Caco-2 (cell line): ENCODE measurements at regions not wholly inside any gene's neighbourhood (a gene's known extent, or its start where the extent isn't known, plus 50 kb on each side); places are given as distances from the start of the nearest gene placed in this dataset.

Source experiments
- BruUV-seq: library from RNA; stranded (reverse); fragments of 400-500 nt; replicated peaks from 2 replicates; lab custom pipeline; 2021; lab: Mats Ljungman, UMichigan
- CTCF ChIA-PET: fragments of 300-600 bp; sonication (Branson Sonifier 250); formaldehyde crosslinking; loops from one replicate; lab custom pipeline; 2022; ENCODE audit warnings: antibody characterized with exemption; lab: Charles Lee
- POLR2A ChIA-PET: fragments of 300-600 bp; sonication (Branson Sonifier 250); formaldehyde crosslinking; loops from one replicate; lab custom pipeline; 2022; ENCODE audit warnings: antibody characterized with exemption; lab: Charles Lee
- DNase-seq, 2 experiments: peaks; one replicate each; pipeline versions ENCODE4 v3.0.0 to v3.0.0-alpha.2; 2020 to 2022
- H3K27me3 ChIP-seq: replicated peaks from 2 replicates; pipeline ENCODE4 v1.6.0; 2011; ENCODE audit warnings: low read length; ENCODE audit not compliant: control insufficient read depth, insufficient read depth
- H3K36me3 ChIP-seq: 2 replicates; pipeline ENCODE4 v1.5.1; 2011; ENCODE audit warnings: low read length; ENCODE audit not compliant: control insufficient read depth, insufficient read depth
- H3K4me1 ChIP-seq: fragments of 250-450 bp; sonication (Bioruptor Pico); 2 replicates; pipeline ENCODE4 v1.5.1; 2020; ENCODE audit warnings: mild to moderate bottlenecking
- H3K4me3 ChIP-seq: 2 replicates; pipeline ENCODE4 v1.5.1; 2011; ENCODE audit warnings: low read depth, mild to moderate bottlenecking, control low read depth, low read length
- H3K9me3 ChIP-seq: fragments of 250-450 bp; sonication (Bioruptor Pico); 2 replicates; pipeline ENCODE4 v1.5.1; 2020; ENCODE audit warnings: mild to moderate bottlenecking, moderate library complexity
- H3K27ac Mint-ChIP-seq: one replicate; pipeline ENCODE4 v1.8.0; 2022; ENCODE audit warnings: mixed read lengths; ENCODE audit not compliant: unreplicated experiment
- H3K27me3 Mint-ChIP-seq: one replicate; pipeline ENCODE4 v1.8.0; 2022; ENCODE audit warnings: mixed read lengths; ENCODE audit not compliant: insufficient read depth, unreplicated experiment
- H3K36me3 Mint-ChIP-seq: one replicate; pipeline ENCODE4 v1.8.0; 2022; ENCODE audit warnings: mild to moderate bottlenecking, mixed read lengths; ENCODE audit not compliant: insufficient read depth, unreplicated experiment
- H3K4me1 Mint-ChIP-seq: one replicate; pipeline ENCODE4 v1.8.0; 2022; ENCODE audit warnings: low read depth, mixed read lengths; ENCODE audit not compliant: unreplicated experiment
- H3K4me3 Mint-ChIP-seq: one replicate; pipeline ENCODE4 v1.8.0; 2022; ENCODE audit warnings: mild to moderate bottlenecking, moderate library complexity, mixed read lengths; ENCODE audit not compliant: unreplicated experiment
- H3K9me3 Mint-ChIP-seq: one replicate; pipeline ENCODE4 v1.8.0; 2022; ENCODE audit warnings: mixed read lengths; ENCODE audit not compliant: unreplicated experiment
- intact Hi-C: fragments of 100-400 bp; cut with micrococcal nuclease; formaldehyde crosslinking; loops from one replicate; pipeline ENCODE4 v1.10.0; 2022; ENCODE audit not compliant: unreplicated experiment
- TF ChIP-seq, protein P1 (sequence below), 2 experiments: fragments of 200-600 bp in 1 of 2; IDR thresholded peaks; 1 replicate in 1 of 2; 2 replicates in 1 of 2; pipeline versions ENCODE4 v1.5.1 to v1.8.0; 2011 to 2022; ENCODE audit warnings: antibody characterized with exemption in 1 of 2, control low read depth in 1 of 2, inconsistent platforms in 1 of 2, low read depth in 1 of 2, low read length in 1 of 2, mild to moderate bottlenecking in 1 of 2, moderate library complexity in 1 of 2; ENCODE audit not compliant: insufficient read depth in 1 of 2, severe bottlenecking in 1 of 2, unreplicated experiment in 1 of 2

DNA sequence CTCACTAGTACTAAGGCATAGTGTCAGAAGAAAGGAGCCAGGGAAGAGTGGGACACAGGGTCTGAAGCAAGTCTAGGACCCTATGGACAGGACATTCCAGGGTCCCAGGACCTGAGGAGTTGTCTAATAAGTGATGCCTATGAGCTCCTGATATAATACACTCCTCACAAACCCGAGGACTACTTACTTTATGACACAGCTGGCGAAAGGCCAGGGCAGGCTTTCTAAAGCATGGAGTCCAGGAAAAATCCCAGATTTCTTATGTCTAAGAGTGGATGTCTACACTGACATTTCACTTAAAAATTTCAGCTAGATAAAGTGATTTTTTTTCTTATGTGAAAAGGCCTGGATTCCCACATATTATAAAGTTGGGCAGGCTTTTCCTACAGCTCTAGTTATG, 502.2 kb upstream of the SETBP1 start:
- Mint-ChIP-seq H3K27me3 (no peaks in the 10 kb centered on the region), H3K9me3 (no peaks in the 10 kb centered on the region)

DNA sequence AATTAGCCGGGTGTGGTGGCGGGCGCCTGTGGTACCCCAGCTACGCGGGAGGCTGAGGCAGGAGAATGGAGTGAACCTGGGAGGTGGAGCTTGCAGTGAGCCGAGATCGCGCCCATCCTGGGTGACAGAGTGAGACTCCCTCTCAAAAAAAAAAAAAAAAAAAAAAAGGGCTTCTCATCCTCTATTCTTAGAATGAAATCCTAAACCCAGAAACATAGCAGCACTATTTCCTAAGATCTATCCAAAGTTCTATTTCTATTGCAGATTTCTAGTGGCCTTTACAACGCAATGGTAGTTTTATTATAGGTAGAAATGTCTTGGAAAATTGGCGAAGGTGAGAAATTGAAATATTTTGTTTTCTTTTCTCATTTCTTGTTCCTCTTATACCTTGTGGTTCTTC, 501.0 kb upstream of the SETBP1 start:
- H3K36me3 Mint-ChIP-seq = no peaks in the 10 kb centered on the region
- Histone ChIP-seq H3K36me3 (no peaks in the 10 kb centered on the region), H3K4me3 (no peak overlapping the region), H3K9me3 (no peaks in the 10 kb centered on the region), H3K27me3 (no peaks in the 10 kb centered on the region), H3K4me1 (no peaks in the 10 kb centered on the region)
- intact Hi-C loops = no loop called here
- ChIA-PET CTCF (no interaction called here), POLR2A (no interaction called here)
- no peaks in the 10 kb centered on the region for H3K4me1 Mint-ChIP-seq
- no peak for DNase-seq
- no TSS peak for BruUV-seq
- H3K4me3 Mint-ChIP-seq = no peak overlapping the region
- TF ChIP-seq, protein P1, sequence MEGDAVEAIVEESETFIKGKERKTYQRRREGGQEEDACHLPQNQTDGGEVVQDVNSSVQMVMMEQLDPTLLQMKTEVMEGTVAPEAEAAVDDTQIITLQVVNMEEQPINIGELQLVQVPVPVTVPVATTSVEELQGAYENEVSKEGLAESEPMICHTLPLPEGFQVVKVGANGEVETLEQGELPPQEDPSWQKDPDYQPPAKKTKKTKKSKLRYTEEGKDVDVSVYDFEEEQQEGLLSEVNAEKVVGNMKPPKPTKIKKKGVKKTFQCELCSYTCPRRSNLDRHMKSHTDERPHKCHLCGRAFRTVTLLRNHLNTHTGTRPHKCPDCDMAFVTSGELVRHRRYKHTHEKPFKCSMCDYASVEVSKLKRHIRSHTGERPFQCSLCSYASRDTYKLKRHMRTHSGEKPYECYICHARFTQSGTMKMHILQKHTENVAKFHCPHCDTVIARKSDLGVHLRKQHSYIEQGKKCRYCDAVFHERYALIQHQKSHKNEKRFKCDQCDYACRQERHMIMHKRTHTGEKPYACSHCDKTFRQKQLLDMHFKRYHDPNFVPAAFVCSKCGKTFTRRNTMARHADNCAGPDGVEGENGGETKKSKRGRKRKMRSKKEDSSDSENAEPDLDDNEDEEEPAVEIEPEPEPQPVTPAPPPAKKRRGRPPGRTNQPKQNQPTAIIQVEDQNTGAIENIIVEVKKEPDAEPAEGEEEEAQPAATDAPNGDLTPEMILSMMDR (IDR thresholded peaks at IDR 0.05; ENCODE audit: insufficient read depth in 1 of 2, low read depth in 1 of 2, low read length in 1 of 2, severe bottlenecking in 1 of 2, unreplicated experiment in 1 of 2) = no peak
- H3K27me3 Mint-ChIP-seq = no peaks in the 10 kb centered on the region
- H3K9me3 Mint-ChIP-seq = no peaks in the 10 kb centered on the region
- no peak overlapping the region for H3K27ac Mint-ChIP-seq

More for the DNA sequence above, 502.2 kb upstream of the SETBP1 start:
- Mint-ChIP-seq H3K4me3 (no peak overlapping the region), H3K27ac (no peak overlapping the region), H3K4me1 (no peaks in the 10 kb centered on the region), H3K36me3 (no peaks in the 10 kb centered on the region)
- intact Hi-C loops = no loop called here
- POLR2A ChIA-PET = no interaction called here
- TF ChIP-seq, protein P1 (IDR thresholded peaks at IDR 0.05; ENCODE audit: insufficient read depth in 1 of 2, low read depth in 1 of 2, low read length in 1 of 2, severe bottlenecking in 1 of 2, unreplicated experiment in 1 of 2) = no peak
- Histone ChIP-seq H3K9me3 (no peaks in the 10 kb centered on the region), H3K4me1 (no peaks in the 10 kb centered on the region), H3K27me3 (no peaks in the 10 kb centered on the region), H3K4me3 (no peak overlapping the region), H3K36me3 (no peaks in the 10 kb centered on the region)
- no peak for DNase-seq
- no TSS peak for BruUV-seq
- CTCF ChIA-PET = no interaction called here

DNA sequence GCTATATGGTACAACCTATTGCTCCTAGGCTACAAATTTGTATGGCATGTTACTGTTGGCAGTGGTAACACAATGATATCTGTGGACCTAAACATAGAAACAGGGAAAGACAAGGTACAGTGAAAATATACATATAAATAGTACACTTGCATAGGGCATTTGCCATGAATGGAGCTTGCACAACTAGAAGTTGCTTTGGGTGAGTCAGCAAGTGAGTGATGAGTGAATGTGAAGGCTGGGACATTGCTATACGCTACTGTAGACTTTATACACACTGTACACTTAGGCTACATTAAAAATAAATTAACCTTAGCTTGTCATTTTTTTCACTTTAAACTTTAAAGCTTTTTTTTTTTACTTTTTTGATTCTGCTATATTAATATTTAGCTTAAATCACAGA, 500.0 kb upstream of the SETBP1 start:
- H3K36me3 ChIP-seq = no peaks in the 10 kb centered on the region
- Mint-ChIP-seq H3K4me1 (no peaks in the 10 kb centered on the region), H3K27me3 (no peaks in the 10 kb centered on the region), H3K4me3 (no peak overlapping the region), H3K9me3 (no peaks in the 10 kb centered on the region), H3K36me3 (no peaks in the 10 kb centered on the region), H3K27ac (no peak overlapping the region)
- ChIA-PET CTCF (no interaction called here), POLR2A (no interaction called here)
- DNase-seq = no peak
- no TSS peak for BruUV-seq
- TF ChIP-seq, protein P1 (IDR thresholded peaks at IDR 0.05; ENCODE audit: insufficient read depth in 1 of 2, low read depth in 1 of 2, low read length in 1 of 2, severe bottlenecking in 1 of 2, unreplicated experiment in 1 of 2) = no peak
- no peaks in the 10 kb centered on the region for H3K27me3 ChIP-seq
- intact Hi-C loops = no loop called here
- no peaks in the 10 kb centered on the region for H3K4me1 ChIP-seq
- no peak overlapping the region for H3K4me3 ChIP-seq
- no peaks in the 10 kb centered on the region for H3K9me3 ChIP-seq
